NCI-H446 (cell line): ENCODE measurements at regions not wholly inside any gene's neighbourhood (a gene's known extent, or its start where the extent isn't known, plus 50 kb on each side); places are given as distances from the start of the nearest gene placed in this dataset.
"Not testable (repeated sequence)": the region's sequence is repeated elsewhere in the genome, so short reads cannot be mapped to it uniquely, and the experiment has no call there.

ENCODE experiments used
- DNase-seq, 2 experiments: peaks; one replicate each; lab custom pipeline; 2025; lab: John Stamatoyannopoulos, UW

- DNase-seq: no peak
Measured at GRCh38 chr1:67530071-67530470, 99.9 kb upstream of the SERBP1 start.

GRCh38 chr1:67532452-67533216 lies 102.4 kb upstream of the SERBP1 start:
- peak; percentile 73 to 78 for DNase-seq

GRCh38 chr1:67534627-67535065 lies 104.4 kb upstream of the SERBP1 start:
- no peak for DNase-seq

GRCh38 chr1:67535474-67535873 lies 105.3 kb upstream of the SERBP1 start:
- DNase-seq: peak; percentile 49 to 70

- DNase-seq: peak; percentile 29 to 70
Measured at GRCh38 chr1:67536957-67537666, 106.9 kb upstream of the SERBP1 start.

- DNase-seq: peak in 1 of 2 experiments; percentile 59
Measured at GRCh38 chr1:67537667-67538018, 107.4 kb upstream of the SERBP1 start.

- no peak for DNase-seq
Measured at GRCh38 chr1:67540025-67540732, 110.0 kb upstream of the SERBP1 start.

GRCh38 chr1:67540733-67541125 lies 110.5 kb upstream of the SERBP1 start:
- DNase-seq: peak in 1 of 2 experiments; percentile 31

GRCh38 chr1:67542747-67543146 lies 112.5 kb upstream of the SERBP1 start:
- DNase-seq: no peak

GRCh38 chr1:67544921-67545320 lies 114.7 kb upstream of the SERBP1 start:
- no peak for DNase-seq

- DNase-seq: no peak
Measured at GRCh38 chr1:67545364-67545763, 115.2 kb upstream of the SERBP1 start.

GRCh38 chr1:67551375-67551774 lies 121.2 kb upstream of the SERBP1 start:
- DNase-seq: no peak

GRCh38 chr1:67552336-67552759 lies 122.1 kb upstream of the SERBP1 start:
- no peak for DNase-seq

- not testable (repeated sequence) for DNase-seq
Measured at GRCh38 chr1:67554204-67554603, 124.0 kb upstream of the SERBP1 start.

- peak in 1 of 2 experiments; percentile 33 for DNase-seq
Measured at GRCh38 chr1:67555461-67556296, 125.5 kb upstream of the SERBP1 start.

GRCh38 chr1:67556297-67556900 lies 126.2 kb upstream of the SERBP1 start:
- no peak for DNase-seq

GRCh38 chr1:67557696-67558448 lies 127.1 kb upstream of the GADD45A start:
- DNase-seq: no peak

- no peak for DNase-seq
Measured at GRCh38 chr1:67558449-67559193, 126.4 kb upstream of the GADD45A start.

- no peak for DNase-seq
Measured at GRCh38 chr1:67559222-67559700, 125.7 kb upstream of the GADD45A start.
